Activated CD8-positive, alpha-beta T cell treated with anti-CD3 and anti-CD28 coated beads, Interleukin-2, amount 10 ng/mL, durations not matched to agents 7 days and 5 days (primary cell): ENCODE measurements at regions not wholly inside any gene's neighbourhood (a gene's known extent, or its start where the extent isn't known, plus 50 kb on each side); places are given as distances from the start of the nearest gene placed in this dataset.

Experiments
- ATAC-seq: fragments of 150-1000 bp; cut with Tn5 transposase; one replicate; pipeline ENCODE4 v1.10.0; 2021; ENCODE audit warnings: moderate library complexity
- CTCF ChIA-PET: fragments of 350-600 bp; sonication (Branson Sonifier 250); formaldehyde crosslinking; loops from one replicate; lab custom pipeline; 2021; ENCODE audit warnings: antibody characterized with exemption; lab: Charles Lee
- POLR2A ChIA-PET: fragments of 350-600 bp; sonication (Branson Sonifier 250); formaldehyde crosslinking; loops from one replicate; lab custom pipeline; 2021; ENCODE audit warnings: antibody characterized with exemption; lab: Charles Lee
- DNase-seq: peaks from one replicate; pipeline ENCODE4 v3.0.0-alpha.2; 2020
- H3K27ac Mint-ChIP-seq: one replicate; pipeline ENCODE4 v1.8.0; 2021; ENCODE audit warnings: mild to moderate bottlenecking, mixed read lengths
- H3K27me3 Mint-ChIP-seq: one replicate; pipeline ENCODE4 v1.8.0; 2021; ENCODE audit warnings: low read depth, mixed read lengths
- H3K36me3 Mint-ChIP-seq: one replicate; pipeline ENCODE4 v1.8.0; 2021; ENCODE audit warnings: low read depth, mixed read lengths
- H3K4me1 Mint-ChIP-seq: one replicate; pipeline ENCODE4 v1.8.0; 2021; ENCODE audit warnings: low read depth, mixed read lengths
- H3K4me3 Mint-ChIP-seq: one replicate; pipeline ENCODE4 v1.8.0; 2021; ENCODE audit warnings: mild to moderate bottlenecking, mixed read lengths
- H3K9me3 Mint-ChIP-seq: one replicate; pipeline ENCODE4 v1.8.0; 2022; ENCODE audit warnings: mixed read lengths; ENCODE audit not compliant: insufficient read depth

GRCh38 chr4:126603825-126604224 is 1028.9 kb upstream of the INTU start:
- Mint-ChIP-seq H3K27me3 (no peaks in the 10 kb centered on the region), H3K27ac (no peak overlapping the region), H3K4me3 (no peak overlapping the region), H3K9me3 (no peaks in the 10 kb centered on the region), H3K36me3 (no peaks in the 10 kb centered on the region), H3K4me1 (no peaks in the 10 kb centered on the region)
- ChIA-PET CTCF (no interaction called here), POLR2A (no interaction called here)
- ATAC-seq (no peak), DNase-seq (no peak)

GRCh38 chr4:126604268-126604867 is 1028.4 kb upstream of the INTU start:
- H3K36me3 Mint-ChIP-seq, result no peaks in the 10 kb centered on the region
- ChIA-PET CTCF (no interaction called here), POLR2A (no interaction called here)
- no peaks in the 10 kb centered on the region for H3K9me3 Mint-ChIP-seq
- DNase-seq, result no peak
- no peak for ATAC-seq
- no peak overlapping the region for H3K4me3 Mint-ChIP-seq
- no peaks in the 10 kb centered on the region for H3K27me3 Mint-ChIP-seq
- no peaks in the 10 kb centered on the region for H3K4me1 Mint-ChIP-seq
- no peak overlapping the region for H3K27ac Mint-ChIP-seq

GRCh38 chr4:126610933-126611332 is 1021.8 kb upstream of the INTU start:
- DNase-seq (no peak), ATAC-seq (no peak)
- no peaks in the 10 kb centered on the region for H3K27me3 Mint-ChIP-seq
- H3K4me1 Mint-ChIP-seq, result no peaks in the 10 kb centered on the region
- ChIA-PET CTCF (no interaction called here), POLR2A (no interaction called here)
- H3K4me3 Mint-ChIP-seq, result no peak overlapping the region
- no peaks in the 10 kb centered on the region for H3K36me3 Mint-ChIP-seq
- peaks cover under 1% of the 10 kb centered on the region for H3K9me3 Mint-ChIP-seq
- H3K27ac Mint-ChIP-seq, result no peak overlapping the region

GRCh38 chr4:126611900-126612299 is 1020.9 kb upstream of the INTU start:
- CTCF ChIA-PET, result no interaction called here
- POLR2A ChIA-PET, result interaction anchor here (0.7 kb wide), 1 partner anchor 14 kb away, joined by 3 read pairs; no protein-coding TSS in a partner anchor
- Mint-ChIP-seq H3K36me3 (no peaks in the 10 kb centered on the region), H3K27me3 (no peaks in the 10 kb centered on the region), H3K4me3 (no peak overlapping the region), H3K4me1 (no peaks in the 10 kb centered on the region), H3K9me3 (peaks cover 7% of the 10 kb centered on the region), H3K27ac (no peak overlapping the region)
- DNase-seq (no peak), ATAC-seq (no peak)

- H3K27ac Mint-ChIP-seq, result no peak overlapping the region
- no peak overlapping the region for H3K4me3 Mint-ChIP-seq
- no peaks in the 10 kb centered on the region for H3K36me3 Mint-ChIP-seq
- peaks cover 10% of the 10 kb centered on the region for H3K9me3 Mint-ChIP-seq
- DNase-seq (no peak), ATAC-seq (no peak)
- CTCF ChIA-PET, result no interaction called here
- no peaks in the 10 kb centered on the region for H3K27me3 Mint-ChIP-seq
- POLR2A ChIA-PET, result no interaction called here
- no peaks in the 10 kb centered on the region for H3K4me1 Mint-ChIP-seq
These were observed 1018.4 kb upstream of the INTU start for GRCh38 chr4:126614356-126614855.

- Mint-ChIP-seq H3K4me3 (no peak overlapping the region), H3K4me1 (no peaks in the 10 kb centered on the region), H3K36me3 (no peaks in the 10 kb centered on the region), H3K27me3 (no peaks in the 10 kb centered on the region), H3K9me3 (peaks cover 14% of the 10 kb centered on the region), H3K27ac (no peak overlapping the region)
- ChIA-PET POLR2A (no interaction called here), CTCF (no interaction called here)
- DNase-seq (no peak), ATAC-seq (no peak)
These were observed 1016.0 kb upstream of the INTU start for GRCh38 chr4:126616795-126617194.

GRCh38 chr4:126627255-126627654 is 1005.5 kb upstream of the INTU start:
- no peak for ATAC-seq

GRCh38 chr4:126628933-126629332 is 1003.8 kb upstream of the INTU start:
- H3K27ac Mint-ChIP-seq, result no peak overlapping the region
- no peak for DNase-seq
- H3K27me3 Mint-ChIP-seq, result no peaks in the 10 kb centered on the region
- H3K4me3 Mint-ChIP-seq, result no peak overlapping the region
- no peak for ATAC-seq
- CTCF ChIA-PET, result no interaction called here
- H3K36me3 Mint-ChIP-seq, result no peaks in the 10 kb centered on the region
- no peaks in the 10 kb centered on the region for H3K4me1 Mint-ChIP-seq
- POLR2A ChIA-PET, result no interaction called here
- no peaks in the 10 kb centered on the region for H3K9me3 Mint-ChIP-seq

More at GRCh38 chr4:126627255-126627654, 1005.5 kb upstream of the INTU start:
- POLR2A ChIA-PET, result no interaction called here
- no peaks in the 10 kb centered on the region for H3K36me3 Mint-ChIP-seq
- H3K4me1 Mint-ChIP-seq, result no peaks in the 10 kb centered on the region
- H3K27ac Mint-ChIP-seq, result no peak overlapping the region
- no peaks in the 10 kb centered on the region for H3K9me3 Mint-ChIP-seq
- no peak overlapping the region for H3K4me3 Mint-ChIP-seq
- DNase-seq, result no peak
- no peaks in the 10 kb centered on the region for H3K27me3 Mint-ChIP-seq
- CTCF ChIA-PET, result no interaction called here

- ChIA-PET CTCF (no interaction called here), POLR2A (no interaction called here)
- no peaks in the 10 kb centered on the region for H3K36me3 Mint-ChIP-seq
- H3K27ac Mint-ChIP-seq, result no peak overlapping the region
- H3K4me3 Mint-ChIP-seq, result no peak overlapping the region
- ATAC-seq (no peak), DNase-seq (no peak)
- H3K4me1 Mint-ChIP-seq, result no peaks in the 10 kb centered on the region
- no peaks in the 10 kb centered on the region for H3K27me3 Mint-ChIP-seq
- no peaks in the 10 kb centered on the region for H3K9me3 Mint-ChIP-seq
These were observed 1002.5 kb upstream of the INTU start for GRCh38 chr4:126630230-126630629.

GRCh38 chr4:126633306-126633705 is 999.5 kb upstream of the INTU start:
- CTCF ChIA-PET, result no interaction called here
- H3K4me1 Mint-ChIP-seq, result no peaks in the 10 kb centered on the region
- ATAC-seq (no peak), DNase-seq (no peak)
- H3K27ac Mint-ChIP-seq, result no peak overlapping the region
- H3K4me3 Mint-ChIP-seq, result no peak overlapping the region
- H3K9me3 Mint-ChIP-seq, result no peaks in the 10 kb centered on the region
- no peaks in the 10 kb centered on the region for H3K27me3 Mint-ChIP-seq
- POLR2A ChIA-PET, result no interaction called here
- no peaks in the 10 kb centered on the region for H3K36me3 Mint-ChIP-seq

- Mint-ChIP-seq H3K36me3 (no peaks in the 10 kb centered on the region), H3K4me1 (no peaks in the 10 kb centered on the region), H3K4me3 (no peak overlapping the region), H3K27ac (no peak overlapping the region), H3K9me3 (peaks cover 5% of the 10 kb centered on the region), H3K27me3 (no peaks in the 10 kb centered on the region)
- DNase-seq (no peak), ATAC-seq (no peak)
- POLR2A ChIA-PET, result no interaction called here
- CTCF ChIA-PET, result no interaction called here
These were observed 995.1 kb upstream of the INTU start for GRCh38 chr4:126637706-126638105.

- ChIA-PET CTCF (no interaction called here), POLR2A (no interaction called here)
- Mint-ChIP-seq H3K4me3 (no peak overlapping the region), H3K27me3 (no peaks in the 10 kb centered on the region), H3K4me1 (no peaks in the 10 kb centered on the region), H3K9me3 (peaks cover under 1% of the 10 kb centered on the region), H3K27ac (no peak overlapping the region), H3K36me3 (no peaks in the 10 kb centered on the region)
- DNase-seq, result no peak
- ATAC-seq, result no peak
These were observed 985.4 kb upstream of the INTU start for GRCh38 chr4:126647320-126647719.
